Amniotic stem cell (primary cell): ENCODE measurements at regions not wholly inside any gene's neighbourhood (a gene's known extent, or its start where the extent isn't known, plus 50 kb on each side); places are given as distances from the start of the nearest gene placed in this dataset.
"Not testable (repeated sequence)": the region's sequence is repeated elsewhere in the genome, so short reads cannot be mapped to it uniquely, and the experiment has no call there.

Experiments
- DNase-seq: peaks from one replicate; lab custom pipeline; 2025; lab: John Stamatoyannopoulos, UW

DNA sequence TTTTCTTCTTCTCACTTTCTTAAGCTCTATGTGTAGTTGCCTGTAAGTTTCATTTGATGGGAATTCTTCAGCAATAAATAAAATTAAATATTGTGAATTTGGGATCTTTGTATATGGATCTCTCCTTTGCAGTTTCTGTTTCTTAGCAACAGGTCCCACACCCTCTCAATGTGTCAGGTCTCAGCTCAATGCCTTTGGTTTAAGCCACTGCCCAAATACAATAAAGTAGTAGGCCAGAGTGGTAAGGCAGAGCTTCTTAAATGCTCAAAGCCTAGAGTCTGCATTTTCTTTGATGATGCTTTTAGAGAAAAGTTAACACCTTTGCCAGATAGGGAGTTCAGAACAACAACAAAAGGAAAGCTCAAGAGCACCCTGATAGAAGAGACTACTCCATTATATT lies 343.7 kb downstream of the NSUN3 start:
- DNase-seq: no peak

DNA sequence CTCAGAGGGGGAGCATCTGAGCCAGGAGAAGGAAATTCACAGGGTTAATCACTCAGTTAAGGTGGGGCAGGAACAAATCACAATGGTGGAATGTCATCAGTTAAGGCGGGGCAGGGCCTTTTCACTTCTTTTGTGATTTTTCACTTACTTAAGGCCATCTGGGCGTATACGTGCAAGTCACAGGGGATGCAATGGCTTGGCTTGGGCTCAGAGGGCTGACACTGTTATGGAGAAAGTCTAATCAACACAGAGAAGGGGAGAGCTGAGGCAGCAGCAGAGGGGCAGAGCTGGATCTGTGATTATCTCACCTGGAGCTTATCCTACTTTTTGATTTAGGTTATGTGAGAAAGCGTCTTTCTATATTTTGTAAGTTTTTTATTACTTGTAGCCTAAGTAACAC lies 350.1 kb downstream of the NSUN3 start:
- DNase-seq: not testable (repeated sequence)

DNA sequence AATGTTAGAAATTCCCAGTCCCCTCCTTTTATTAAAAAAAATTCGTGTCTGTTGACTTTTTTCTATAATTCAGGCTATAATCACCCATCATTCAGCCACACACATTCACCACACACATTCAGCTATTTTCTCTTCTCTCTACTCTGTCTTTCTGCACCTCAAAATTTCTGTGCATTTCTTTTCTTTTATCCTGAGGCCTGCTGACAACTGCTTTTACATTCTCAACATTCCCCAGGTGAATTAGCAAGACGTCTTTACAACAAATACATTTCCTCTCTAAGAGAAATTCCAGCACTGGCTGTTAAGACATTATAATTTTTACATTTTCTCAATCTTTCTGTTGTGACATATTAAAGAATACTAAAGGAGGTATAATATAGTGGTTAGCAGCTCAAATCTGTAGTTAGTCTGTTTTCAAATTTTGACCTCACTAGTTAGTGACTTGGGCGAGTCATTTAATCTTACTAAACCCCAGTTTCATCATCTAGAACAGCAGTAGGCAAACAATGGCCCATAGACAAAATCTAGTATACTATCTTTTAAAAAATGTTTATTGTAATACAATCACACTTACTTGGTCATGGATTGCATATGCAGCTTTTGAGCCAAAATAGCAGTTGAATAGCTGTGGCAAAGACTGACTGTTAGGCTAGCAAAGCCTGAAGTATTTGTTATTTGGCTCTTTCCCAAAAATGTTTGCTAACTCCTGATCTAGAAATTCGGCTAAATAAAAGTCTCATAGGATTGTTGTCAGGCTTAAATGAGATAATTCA lies 350.7 kb downstream of the NSUN3 start:
- DNase-seq: no peak

DNA sequence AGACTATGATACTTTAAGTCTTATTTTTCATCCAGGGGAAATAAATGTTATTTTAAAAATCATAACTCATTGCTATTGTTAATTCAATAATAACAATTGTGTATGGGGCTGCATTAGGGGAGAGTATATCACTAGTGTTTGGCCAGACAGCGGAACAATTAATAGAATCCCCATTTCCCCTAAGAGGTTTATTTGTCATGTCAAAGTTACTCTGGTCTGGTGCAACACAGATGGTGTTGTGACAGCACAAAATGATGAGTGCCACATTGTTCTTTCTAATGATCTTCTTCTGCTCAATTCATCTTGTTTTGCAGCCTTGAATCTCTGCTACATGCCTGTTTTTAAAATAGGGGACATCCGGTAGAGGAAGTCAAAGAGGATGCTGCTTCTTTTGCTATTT lies 351.6 kb downstream of the NSUN3 start:
- DNase-seq: no peak

DNA sequence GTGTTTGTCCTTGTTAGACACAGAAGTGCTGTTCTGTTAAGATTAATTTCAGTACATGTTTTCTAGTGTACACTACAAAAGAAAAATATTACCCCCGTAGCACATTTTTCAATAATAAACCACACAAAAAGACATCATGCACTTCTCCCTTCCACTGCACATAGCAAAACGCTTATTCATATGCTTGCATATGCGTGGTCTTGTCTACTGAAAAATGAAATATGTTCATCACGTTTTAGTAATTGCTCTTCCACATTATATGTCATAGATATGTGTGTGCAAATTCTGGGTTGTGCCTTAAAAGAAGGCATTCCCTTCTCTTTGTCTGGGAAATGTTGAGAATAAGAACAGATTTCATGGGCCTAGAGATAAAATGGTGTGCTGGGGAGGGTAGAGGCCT lies 353.9 kb downstream of the NSUN3 start:
- no peak for DNase-seq

DNA sequence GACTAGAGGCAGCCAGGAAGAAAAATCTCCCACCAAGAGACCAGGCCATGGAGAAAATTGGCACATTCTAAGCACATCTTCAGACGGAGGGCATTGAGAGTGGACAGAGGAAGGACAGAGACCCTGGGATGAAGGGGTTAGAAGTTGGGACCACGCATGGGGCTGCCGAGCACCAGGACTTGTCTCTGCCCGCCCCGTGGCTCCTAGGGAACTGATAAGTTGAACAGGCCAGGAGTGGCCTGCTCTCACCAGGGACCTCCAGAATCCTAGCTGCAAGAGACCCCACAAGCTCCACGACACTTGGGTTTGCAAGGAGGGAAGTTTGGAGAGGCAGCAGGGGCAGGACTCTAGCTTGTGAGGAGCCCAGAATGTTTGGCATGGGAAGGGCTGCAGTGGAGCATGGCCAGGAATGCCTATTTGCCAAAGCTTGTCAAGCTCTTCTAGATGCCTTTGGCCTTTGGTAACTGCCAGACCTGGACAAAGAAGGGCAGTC lies 355.1 kb downstream of the NSUN3 start:
- DNase-seq: no peak

DNA sequence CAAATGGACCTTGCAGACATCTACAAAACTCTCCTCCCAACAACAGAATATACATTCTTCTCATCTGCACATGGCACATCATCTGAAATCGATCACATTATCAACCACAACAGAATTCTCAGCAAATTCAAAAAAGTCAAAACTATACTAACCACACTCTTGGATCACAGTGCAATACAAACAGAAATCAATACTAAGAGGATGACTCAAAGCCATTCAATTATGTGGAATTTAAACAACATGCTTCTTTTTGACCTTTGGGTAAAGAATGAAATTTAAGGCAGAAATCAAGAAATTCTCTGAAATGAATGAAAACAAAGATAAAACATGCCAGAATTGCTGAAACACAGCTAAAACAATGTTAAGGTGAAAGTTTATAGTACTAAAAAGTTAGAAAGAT lies 358.1 kb downstream of the NSUN3 start:
- no peak for DNase-seq

DNA sequence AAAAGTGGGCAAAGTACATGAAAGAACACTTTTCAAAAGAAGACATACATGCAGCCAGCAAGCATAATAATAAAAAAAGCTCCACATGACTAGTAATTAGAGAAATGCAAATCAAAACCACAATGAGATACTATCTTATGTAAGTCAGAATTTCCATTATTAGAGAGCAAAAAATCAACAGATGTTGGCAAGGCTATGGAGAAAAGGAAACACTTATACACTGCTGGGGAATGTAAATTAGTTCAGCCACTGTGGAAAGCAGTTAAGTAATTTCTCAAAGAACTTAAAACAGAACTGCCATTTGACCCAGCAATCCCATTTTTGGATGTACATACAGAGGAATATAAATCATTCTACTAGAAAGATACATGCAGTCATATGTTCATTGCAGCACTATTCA lies 360.7 kb downstream of the NSUN3 start:
- peak; percentile 32 for DNase-seq

DNA sequence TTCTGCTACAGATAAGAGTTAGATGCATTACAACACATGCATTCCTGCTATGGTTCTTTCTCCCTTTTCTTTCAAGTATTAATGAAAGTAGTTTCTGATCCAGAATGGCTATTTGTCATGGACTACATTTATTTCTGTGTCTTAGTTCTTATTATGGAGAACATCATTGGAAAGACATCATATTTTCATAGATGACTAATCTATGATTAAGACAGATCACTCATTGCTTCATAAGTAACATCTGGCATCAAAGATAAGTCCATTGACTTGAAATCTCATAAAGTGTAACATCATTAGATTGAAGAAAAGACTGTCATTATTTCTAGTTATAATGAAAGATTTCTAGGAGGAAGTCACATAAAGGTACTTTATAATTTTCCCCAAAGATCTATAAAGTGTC lies 366.7 kb downstream of the NSUN3 start:
- DNase-seq: no peak

DNA sequence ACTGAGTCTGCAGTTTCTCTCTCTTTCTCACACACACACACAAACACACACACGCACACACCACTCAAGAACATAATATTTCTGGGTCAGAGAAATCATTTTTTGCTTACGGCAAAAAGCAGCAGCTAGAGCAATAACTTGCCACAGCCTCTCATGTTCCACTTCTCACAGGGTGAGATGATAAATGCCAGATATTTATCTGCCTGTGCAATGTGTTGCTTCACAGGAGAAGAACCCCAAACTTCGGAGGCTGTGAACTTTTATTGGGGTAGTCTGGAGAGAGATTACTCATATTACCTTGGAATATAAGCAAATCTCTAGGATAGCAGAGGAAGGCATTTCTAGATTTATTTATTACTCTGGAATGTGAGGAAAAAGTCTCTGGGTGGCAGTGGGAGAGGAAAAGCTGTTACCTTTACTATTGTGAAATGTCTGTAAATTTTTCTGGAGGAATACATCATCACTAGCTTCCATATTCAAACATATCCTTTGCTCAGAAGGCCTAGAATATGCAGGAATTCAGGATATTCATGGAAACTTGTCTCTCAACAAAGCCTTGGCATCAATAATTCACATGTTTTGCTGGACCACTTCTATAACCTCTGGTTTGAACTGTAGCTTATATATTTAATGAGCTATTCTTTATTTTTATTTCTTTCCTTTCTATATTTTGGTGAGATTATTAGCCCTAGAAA lies 369.2 kb downstream of the NSUN3 start:
- DNase-seq: no peak

DNA sequence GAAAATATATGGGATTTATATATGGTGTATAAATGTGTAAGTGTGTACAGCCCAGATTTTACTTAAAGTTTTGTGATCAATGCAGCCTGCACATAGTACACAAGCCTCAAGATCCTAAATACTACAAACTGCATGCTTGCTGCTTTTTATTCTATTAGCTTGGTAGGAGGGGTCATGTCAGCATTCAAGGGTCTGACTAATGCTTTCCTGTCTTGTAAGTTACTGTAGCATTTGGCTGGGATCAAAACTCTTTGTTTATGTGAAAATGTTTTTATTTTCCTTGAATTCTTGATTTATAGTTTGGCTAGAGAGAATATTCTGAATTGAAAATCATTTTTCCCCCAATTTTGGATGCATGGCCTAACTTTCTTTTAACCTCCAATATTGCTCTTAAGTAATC lies 370.9 kb downstream of the NSUN3 start:
- no peak for DNase-seq

DNA sequence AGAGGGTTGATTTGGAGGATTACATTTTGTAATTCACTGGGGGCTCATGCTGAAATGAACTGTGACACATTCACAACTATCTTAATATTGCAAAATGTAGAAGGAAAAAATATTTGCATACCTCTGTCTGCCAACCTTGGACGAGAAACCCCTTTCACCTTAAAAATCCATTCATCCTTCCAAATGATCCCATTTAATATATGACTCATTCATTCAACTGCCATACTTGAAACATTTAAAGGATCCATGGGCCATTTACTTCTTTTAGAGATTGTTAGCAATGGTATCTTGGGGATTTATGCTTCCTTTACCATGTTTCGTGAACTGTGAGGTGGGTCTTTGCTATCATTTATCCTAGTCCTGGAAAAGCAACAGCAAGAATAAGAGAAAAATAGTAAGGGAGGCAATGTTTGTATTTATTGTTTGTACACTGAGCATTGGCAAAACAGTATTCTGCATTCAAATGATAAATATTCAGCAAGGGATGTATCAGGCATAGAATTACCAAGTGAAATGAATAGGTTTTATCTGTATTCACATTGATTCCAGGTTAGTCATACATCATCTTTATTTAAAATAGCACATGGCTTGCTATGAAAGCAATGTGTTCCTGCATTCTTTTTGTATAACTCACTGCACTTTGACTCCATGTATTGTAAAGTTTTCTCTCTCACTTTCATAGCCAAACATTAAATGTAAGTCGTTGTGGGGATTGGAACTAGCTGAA lies 378.1 kb downstream of the NSUN3 start:
- DNase-seq: peak; percentile 49

DNA sequence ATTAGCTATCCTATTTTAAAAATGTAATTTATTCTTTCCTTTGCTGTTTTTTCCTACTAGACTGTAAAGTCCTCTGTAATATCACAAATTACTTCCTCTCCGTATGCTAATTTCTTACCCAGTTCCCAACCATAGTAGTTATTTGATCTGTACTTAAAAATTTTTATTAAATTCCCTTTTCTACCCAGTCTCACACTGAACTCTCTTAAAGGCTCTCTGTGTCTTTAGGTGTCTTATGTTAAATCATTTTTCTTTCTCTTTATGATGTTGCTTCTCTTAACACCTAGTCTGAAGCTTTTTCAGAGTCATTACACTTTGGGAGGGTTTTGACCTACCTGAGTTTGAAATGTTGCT lies 378.6 kb downstream of the NSUN3 start:
- no peak for DNase-seq

DNA sequence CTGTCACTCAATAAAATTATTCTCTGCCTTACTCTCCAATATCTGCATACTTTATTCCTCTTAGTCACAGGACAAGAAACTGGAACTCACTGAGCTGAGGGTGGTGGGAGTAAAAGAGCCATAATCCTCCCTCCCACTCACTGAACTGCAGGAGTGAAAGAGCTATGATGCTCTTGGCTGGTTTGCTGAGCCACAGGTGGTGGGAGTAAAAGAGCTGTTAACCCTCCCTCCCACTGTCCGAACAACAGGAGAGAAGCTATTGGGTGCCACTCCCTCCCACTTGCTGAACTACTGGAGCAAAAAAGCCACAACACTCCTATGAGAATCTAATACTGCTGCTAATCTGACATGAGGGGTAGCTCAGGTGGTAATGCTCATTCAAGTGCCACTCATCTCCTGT lies 391.0 kb downstream of the NSUN3 start:
- DNase-seq: no peak

DNA sequence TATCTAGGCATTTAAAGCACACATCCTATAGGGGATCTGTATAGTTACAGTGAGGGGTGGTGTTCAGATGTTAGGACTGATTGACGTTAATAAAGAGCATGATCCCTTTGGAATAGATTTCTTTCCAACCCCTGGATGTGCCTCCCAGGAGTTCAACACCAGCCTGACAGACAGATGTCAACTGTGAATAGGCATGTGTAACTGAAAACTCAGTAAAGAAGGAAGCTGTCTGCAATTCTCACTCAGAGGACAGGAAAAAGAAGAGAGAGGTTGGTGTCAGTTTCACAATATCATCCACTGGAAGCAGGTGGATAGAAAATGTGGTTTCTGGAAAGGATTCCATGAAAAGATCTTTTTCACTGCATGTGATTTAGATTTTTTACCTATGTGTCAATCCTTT lies 396.3 kb downstream of the NSUN3 start:
- DNase-seq: no peak

DNA sequence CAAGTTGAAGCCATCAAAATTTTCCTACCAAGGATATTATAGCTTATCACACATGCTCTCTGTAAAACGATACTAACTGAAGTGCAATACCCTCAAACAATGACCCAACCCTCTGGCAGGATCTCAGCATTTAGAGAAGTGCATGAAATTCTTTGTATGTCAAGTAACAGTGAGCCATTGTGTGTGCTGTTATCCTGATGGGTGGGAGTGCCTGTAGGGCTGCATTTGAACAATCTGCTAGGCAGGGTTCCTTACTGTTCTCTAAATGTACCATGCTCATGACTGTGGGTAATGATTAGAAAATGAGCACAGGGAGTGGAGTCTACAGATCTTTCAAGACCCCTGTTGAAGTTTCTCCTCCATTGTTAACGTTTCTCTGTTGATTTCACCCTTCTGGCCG lies 398.1 kb downstream of the NSUN3 start:
- DNase-seq: no peak

DNA sequence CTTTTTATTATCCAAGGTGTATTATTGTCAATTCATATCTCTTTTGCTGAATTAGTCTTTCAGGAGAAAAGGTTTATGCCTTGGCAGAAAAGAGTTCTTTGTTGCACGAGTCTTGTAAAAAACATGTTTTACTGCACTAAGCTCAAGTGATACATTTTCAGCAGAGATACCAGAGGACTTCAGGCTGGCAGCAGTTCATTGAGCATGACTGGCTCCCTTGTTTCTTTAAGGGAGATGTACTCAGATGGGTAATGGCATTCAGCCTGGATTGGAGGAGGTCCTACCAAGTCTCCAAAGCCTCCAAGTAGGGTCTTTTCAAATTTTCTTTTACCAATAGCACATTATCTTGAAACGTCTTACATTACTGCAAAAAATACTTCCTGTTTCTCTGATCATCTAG lies 400.1 kb downstream of the NSUN3 start:
- no peak for DNase-seq

DNA sequence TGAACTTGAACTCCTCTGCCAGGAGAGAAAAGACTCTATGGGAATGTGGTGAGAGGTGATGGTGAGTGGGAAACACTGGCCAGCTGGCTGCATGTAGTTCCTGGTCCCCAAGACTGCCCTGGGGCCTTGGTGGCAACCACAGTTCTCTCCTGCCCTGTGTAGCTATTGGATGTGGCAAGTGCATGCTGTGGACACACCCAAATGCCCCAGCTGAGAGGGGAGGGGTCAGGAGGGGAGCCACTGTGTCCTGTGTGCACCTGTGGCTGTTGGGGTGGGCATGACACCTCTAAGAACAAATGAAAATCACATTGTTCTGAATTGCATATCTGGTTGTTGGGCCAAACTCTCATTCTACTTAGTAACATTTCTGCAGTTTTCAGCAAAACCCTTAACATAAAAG lies 409.6 kb downstream of the NSUN3 start:
- no peak for DNase-seq

DNA sequence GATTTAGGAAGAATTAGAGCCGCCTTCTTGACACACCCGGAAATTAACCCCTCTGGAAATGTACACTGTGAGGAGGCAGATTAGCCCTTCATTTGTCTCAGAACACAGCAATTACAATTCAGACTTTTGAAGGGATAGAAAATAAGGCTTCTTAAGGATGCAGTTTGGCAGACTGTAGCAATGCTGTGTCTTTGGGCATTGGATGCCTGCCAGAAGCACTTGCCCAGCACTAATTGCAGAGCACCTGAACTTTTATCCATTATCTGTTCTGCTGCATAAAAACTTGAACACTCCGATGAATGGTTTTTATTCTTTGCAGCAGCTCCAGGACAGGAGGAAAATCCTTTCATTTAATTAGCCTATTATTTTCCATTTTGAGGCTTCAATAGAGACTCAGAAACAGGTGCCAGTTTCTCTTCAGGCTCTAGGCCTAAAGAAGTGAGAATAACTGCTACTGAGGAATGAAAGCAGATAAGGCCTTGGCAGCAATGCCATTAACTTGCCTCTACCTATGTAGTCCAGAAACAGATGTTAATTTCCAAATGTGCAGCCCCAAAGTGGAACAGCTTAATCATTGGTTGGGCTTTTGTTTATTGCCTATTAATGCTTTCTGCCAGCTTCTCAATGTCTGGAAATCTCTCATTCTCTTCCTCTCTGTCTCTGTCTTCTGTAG lies 418.5 kb downstream of the NSUN3 start:
- DNase-seq: no peak

DNA sequence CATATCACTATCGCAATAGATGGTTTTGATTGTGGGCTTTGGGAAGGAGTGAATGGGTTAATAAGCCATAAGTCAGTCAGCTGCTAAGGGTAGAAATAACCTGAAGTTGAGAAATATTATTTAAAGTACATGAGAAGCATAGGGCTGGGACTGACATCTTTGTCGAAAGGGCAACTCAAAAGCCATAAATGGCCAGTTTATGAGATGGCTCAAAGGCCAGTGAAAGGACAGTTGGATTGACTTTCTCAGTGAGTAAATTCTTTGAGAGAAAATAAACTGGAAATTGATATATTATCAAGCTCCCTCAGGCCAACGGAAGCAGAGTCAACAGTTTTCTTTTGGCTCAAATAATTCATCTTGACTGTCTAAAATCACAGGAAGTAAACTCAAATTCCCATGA lies 419.8 kb downstream of the NSUN3 start:
- no peak for DNase-seq

DNA sequence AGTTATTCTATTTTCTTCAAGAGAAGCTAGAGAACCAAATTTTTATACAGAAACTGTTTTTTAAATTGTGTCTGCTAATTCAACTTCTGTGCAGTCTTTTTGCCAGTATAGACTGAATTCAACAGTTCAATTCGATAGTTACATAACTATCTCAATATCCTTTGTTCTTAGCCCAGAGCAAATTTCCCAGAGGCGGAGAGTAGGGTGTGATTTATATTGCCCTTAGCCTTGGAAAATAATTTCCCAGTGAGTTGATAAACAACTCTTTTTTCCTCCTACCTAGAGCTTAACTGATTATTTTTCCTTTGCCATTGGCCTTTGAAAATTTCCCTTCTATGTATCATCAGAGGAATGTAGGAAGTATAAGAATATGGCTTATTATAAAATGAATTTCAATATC lies 420.5 kb downstream of the NSUN3 start:
- no peak for DNase-seq

DNA sequence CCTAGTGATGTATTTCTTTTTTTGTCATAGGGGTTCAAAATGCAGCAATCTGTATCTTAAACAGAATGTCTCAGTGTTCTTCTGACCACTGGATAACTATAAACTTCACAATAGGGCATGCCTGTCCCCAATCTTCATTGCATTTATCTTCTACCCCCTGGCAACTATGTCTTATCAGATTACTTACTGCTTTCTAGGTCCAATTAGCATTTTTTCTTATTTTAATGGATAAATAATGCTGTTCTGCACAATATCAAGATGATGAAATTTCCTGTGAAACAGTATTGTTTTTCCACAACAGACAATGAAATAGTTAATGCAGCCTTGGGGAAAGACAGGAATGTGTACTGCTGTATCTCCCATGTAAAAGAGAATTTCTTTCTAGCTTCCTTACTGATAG lies 432.1 kb downstream of the NSUN3 start:
- no peak for DNase-seq

DNA sequence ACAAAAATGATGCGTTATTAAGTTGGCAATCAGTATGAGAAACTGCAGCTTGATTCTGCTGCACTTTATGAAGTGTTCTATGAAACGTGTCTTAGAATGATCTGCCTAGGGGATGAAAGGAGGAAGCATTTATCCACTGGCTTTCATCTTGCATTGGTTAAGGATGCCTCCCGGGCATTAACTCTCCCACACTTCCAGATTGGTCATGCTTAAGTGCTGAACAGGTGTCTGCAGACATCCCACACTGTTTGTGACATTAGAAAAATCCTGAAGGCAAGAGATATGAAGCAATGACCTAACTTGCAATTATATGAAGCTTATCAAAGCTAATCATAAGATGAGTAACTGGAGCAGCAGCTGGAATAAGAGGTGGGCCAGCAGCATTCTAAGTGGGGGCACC lies 437.3 kb downstream of the NSUN3 start:
- no peak for DNase-seq
